Cerebellar cortex (tissue), 1 donor: ENCODE measurements at regions not wholly inside any gene's neighbourhood (a gene's known extent, or its start where the extent isn't known, plus 50 kb on each side); places are given as distances from the start of the nearest gene placed in this dataset.
A peak's percentile ranks its signal among the peaks of the same experiment; 100 is the strongest.
"Not testable (repeated sequence)": the region's sequence is repeated elsewhere in the genome, so short reads cannot be mapped to it uniquely, and the experiment has no call there.

ENCODE experiments used
- DNase-seq: peaks from one replicate; pipeline ENCODE4 v3.0.0-alpha.2; 2015; ENCODE audit warnings: low spot score

DNA sequence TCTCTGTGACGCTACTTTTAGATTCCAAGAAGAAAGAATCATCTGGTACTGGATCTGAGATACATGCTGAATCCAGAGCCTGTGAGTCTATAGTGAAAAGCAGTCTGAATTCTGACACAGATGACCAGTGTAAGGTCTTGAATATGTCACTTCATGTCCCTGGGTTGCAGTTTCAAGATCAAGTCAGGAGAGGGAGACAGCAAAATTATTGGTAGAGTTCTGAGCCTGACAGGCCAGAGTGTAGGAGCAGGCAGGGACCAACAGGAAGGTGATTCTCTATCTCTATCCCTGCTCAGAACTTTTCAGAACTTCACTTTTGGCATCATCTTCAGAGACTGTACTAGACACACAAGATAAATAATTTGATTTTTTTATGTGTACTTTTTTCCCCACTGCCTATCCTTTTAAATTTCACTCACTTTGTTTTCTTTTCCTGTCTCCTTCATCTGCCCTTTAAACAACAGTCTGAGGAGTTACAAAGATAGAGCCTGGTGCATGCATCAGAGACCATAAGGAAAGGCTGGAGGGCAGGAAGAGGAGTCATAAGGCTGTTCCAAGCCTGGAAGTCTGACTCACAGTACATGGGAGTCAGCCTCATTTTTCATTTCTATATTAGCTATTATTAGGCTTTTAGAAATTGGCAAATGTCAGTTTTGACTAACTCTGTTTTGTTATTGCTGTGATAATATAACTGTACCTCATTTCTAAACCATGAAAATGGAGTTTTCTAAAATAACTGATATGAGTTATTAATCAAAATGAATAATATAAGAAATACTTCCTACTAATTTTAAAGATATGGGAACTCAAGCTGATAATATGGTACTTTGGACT is 120.2 kb upstream of the TMEM229A start:
- DNase-seq = peak; percentile 46

DNA sequence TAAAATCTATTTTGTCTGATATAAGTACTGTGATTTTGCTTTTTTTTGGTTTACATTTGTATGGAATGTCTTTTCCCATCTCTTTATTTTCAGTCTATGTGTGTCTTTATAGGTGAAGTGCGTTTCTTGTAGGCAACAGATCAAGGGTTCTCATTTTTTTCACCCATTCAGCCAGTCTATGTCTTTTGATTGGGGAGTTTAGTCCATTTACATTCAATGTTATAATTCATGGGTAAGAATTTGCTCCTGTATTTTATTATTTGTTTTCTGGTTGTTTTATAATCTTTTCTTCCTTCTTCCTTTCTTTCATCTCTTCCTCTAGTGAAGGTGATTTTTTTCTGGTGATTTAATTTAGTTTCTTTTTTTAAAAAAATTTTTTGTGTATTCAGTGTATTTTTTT is 104.8 kb upstream of the TMEM229A start:
- DNase-seq = no peak

DNA sequence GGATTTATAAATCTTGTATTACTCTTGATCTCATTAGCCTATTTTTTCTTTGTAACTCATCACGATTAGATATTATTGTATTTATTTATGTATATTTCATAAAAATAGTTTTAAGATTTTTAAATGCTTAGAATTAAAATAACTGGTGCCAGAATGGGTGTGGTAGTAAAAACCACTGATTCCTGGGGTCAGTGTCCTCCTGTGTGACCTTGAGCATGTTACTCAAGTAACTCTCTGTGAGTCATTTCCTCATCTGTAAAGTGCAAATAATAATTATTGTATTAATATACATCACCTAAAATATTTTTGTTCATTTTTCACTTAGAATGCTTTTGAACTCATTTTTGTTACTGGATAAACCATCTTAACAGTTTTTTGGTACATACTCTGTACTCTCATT is 91.3 kb upstream of the TMEM229A start:
- DNase-seq = no peak

DNA sequence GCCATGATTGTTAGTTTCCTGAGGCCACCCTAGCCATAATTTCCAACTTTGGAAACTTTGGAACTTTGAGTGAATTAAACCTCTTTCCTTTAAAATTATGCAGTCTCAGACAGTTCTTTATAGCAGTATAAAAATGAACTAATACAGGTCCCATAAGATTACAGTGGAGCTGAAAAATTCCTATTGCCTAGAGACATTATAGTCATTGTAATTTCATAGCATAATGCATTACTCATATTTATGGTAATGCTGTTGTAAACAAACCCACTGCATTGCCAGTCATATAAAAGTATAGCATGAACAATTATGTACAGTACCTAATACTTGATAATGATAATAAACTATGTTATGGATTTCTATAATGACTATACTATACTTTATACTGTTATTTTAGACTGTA is 88.0 kb upstream of the TMEM229A start:
- DNase-seq = no peak

- no peak for DNase-seq
Measured at GRCh38 chr7:124113045-124113444, 80.2 kb upstream of the TMEM229A start.

GRCh38 chr7:124106575-124106974 is 73.7 kb upstream of the TMEM229A start:
- no peak for DNase-seq

- peak; percentile 18 for DNase-seq
Measured at GRCh38 chr7:124101173-124101768, 68.4 kb upstream of the TMEM229A start.

GRCh38 chr7:124100190-124100589 is 67.3 kb upstream of the TMEM229A start:
- no peak for DNase-seq

- DNase-seq = not testable (repeated sequence)
Measured at GRCh38 chr7:124099585-124099984, 66.7 kb upstream of the TMEM229A start.

DNA sequence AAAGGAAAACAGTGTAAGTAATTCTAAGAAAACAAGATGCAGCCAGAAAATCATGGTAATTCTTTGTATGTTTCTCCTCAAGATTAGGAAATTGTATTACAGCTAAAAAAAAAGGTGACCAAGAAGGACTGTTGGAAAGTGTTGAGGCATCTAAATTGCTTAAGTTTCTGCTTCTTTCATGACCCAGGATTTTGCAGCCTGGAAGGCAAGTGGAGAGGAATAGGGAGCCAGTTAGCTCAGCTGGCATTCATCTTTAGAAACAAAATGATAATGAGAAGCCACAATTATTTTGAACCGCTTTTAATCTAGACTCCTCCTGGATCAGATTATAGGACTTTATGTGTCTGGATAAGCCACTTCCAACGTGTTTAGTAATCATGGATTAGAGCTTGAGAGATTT is 56.8 kb upstream of the TMEM229A start:
- no peak for DNase-seq

GRCh38 chr7:124088590-124088989 is 55.7 kb upstream of the TMEM229A start:
- DNase-seq = no peak

DNA sequence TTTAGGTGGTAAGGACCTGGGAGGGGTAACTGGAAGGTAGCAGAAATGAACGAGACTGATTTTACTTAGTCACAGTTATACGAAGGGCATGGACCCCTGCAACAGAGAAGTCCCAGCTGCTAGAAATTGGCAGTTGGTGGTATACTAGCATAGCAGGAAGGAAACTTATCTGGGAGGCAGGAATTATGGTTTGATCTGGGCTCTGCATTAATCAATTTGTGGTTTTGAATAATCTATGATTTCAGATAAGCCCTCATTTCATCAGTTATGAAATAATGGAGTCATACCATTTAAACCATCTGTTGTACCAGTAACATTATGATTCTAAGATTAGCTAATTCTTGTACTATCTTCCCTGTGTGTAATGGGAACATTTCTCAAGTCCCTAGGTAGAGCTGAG is 54.0 kb upstream of the TMEM229A start:
- DNase-seq = no peak

GRCh38 chr7:124085179-124085578 is 52.3 kb upstream of the TMEM229A start:
- DNase-seq = peak; percentile 33

GRCh38 chr7:124084024-124084423 is 51.2 kb upstream of the TMEM229A start:
- peak; percentile 8 for DNase-seq
